H1 (cell line): ENCODE measurements at regions not wholly inside any gene's neighbourhood (a gene's known extent, or its start where the extent isn't known, plus 50 kb on each side); places are given as distances from the start of the nearest gene placed in this dataset.

Experiments
- CTCF ChIA-PET: fragments of 300-600 bp; sonication (Branson Sonifier 250); formaldehyde crosslinking; loops from one replicate; lab custom pipeline; 2021; ENCODE audit not compliant: partially characterized antibody; lab: Charles Lee
- POLR2A ChIA-PET: fragments of 300-600 bp; sonication (Branson Sonifier 250); formaldehyde crosslinking; loops from one replicate; lab custom pipeline; 2021; ENCODE audit warnings: inconsistent platforms; ENCODE audit not compliant: partially characterized antibody; lab: Charles Lee
- DNase-seq, 2 experiments: peaks; one replicate each; pipeline versions ENCODE4 v3.0.0 to v3.0.0-alpha.2; 2010 to 2022; ENCODE audit warnings: low spot score in 2 of 2, low read depth in 1 of 2, mixed read lengths in 1 of 2
- FAIRE-seq: peaks from 2 replicates; lab custom pipeline; 2011; peaks lifted over from hg19 to GRCh38; lab: Jason Lieb, UNC
- H2AFZ ChIP-seq: 2 replicates; pipeline ENCODE4 v1.8.1; 2012; ENCODE audit warnings: low read length, inconsistent platforms
- H2AK5ac ChIP-seq: 2 replicates; pipeline ENCODE4 v1.6.1; 2013; ENCODE audit warnings: low read depth, low read length
- H2BK120ac ChIP-seq: replicated peaks from 2 replicates; pipeline ENCODE3; 2013; ENCODE audit warnings: low read depth, low read length, inconsistent platforms
- H2BK12ac ChIP-seq: 2 replicates; pipeline ENCODE4 v1.6.1; 2013; ENCODE audit warnings: low read depth, low read length
- H2BK15ac ChIP-seq: 2 replicates; pipeline ENCODE4 v1.6.1; 2013; ENCODE audit warnings: low read length
- H2BK20ac ChIP-seq: 2 replicates; pipeline ENCODE4 v1.6.1; 2013; ENCODE audit warnings: low read length
- H2BK5ac ChIP-seq: 2 replicates; pipeline ENCODE4 v1.6.1; 2013; ENCODE audit warnings: low read depth, low read length
- H3K14ac ChIP-seq: 2 replicates; pipeline ENCODE4 v1.6.1; 2013; ENCODE audit warnings: inconsistent platforms; ENCODE audit not compliant: insufficient read length
- H3K18ac ChIP-seq: 2 replicates; pipeline ENCODE4 v1.6.1; 2013; ENCODE audit warnings: low read length; ENCODE audit errors: extremely low read depth
- H3K23ac ChIP-seq: 2 replicates; pipeline ENCODE4 v1.6.1; 2013; ENCODE audit warnings: inconsistent platforms; ENCODE audit not compliant: insufficient read length
- H3K23me2 ChIP-seq: 2 replicates; pipeline ENCODE4 v1.6.1; 2013; ENCODE audit warnings: low read depth, low read length
- H3K27ac ChIP-seq: 2 replicates; pipeline ENCODE4 v1.6.1; 2011; ENCODE audit warnings: low read depth, low read length, inconsistent platforms
- H3K27me3 ChIP-seq, 4 experiments: replicated peaks in 1 of 4; 1 replicate in 1 of 4; 2 replicates in 3 of 4; pipeline versions ENCODE4 v1.6.1 to v1.8.1; 2011 to 2013; ENCODE audit warnings: low read length in 3 of 4, mild to moderate bottlenecking in 3 of 4, inconsistent platforms in 2 of 4, mixed read lengths in 2 of 4, moderate library complexity in 1 of 4; ENCODE audit not compliant: control insufficient read depth in 3 of 4, insufficient read depth in 3 of 4; ENCODE audit errors: extremely low read depth in 1 of 4
- H3K36me3 ChIP-seq, 4 experiments: 2 replicates each; pipeline versions ENCODE4 v1.6.1 to v1.8.1; 2011 to 2013; ENCODE audit warnings: mild to moderate bottlenecking in 4 of 4, low read length in 3 of 4, moderate library complexity in 2 of 4, control low read depth in 1 of 4, inconsistent platforms in 1 of 4; ENCODE audit not compliant: insufficient read depth in 4 of 4, control insufficient read depth in 2 of 4
- H3K4ac ChIP-seq: replicated peaks from 2 replicates; pipeline ENCODE3; 2013; ENCODE audit warnings: low read length, low read depth, mixed read lengths, inconsistent platforms; ENCODE audit not compliant: insufficient read length
- H3K4me1 ChIP-seq, 4 experiments: replicated peaks in 1 of 4; 1 replicate in 1 of 4; 2 replicates in 3 of 4; pipeline versions ENCODE4 v1.6.1 to v1.8.1; 2011 to 2013; ENCODE audit warnings: low read length in 3 of 4, inconsistent platforms in 2 of 4, mixed read lengths in 1 of 4; ENCODE audit not compliant: insufficient read depth in 4 of 4, control insufficient read depth in 3 of 4
- H3K4me2 ChIP-seq, 2 experiments: 2 replicates each; pipeline versions ENCODE4 v1.6.1 to v1.8.1; 2011 to 2013; ENCODE audit warnings: low read depth in 2 of 2, low read length in 2 of 2, control low read depth in 1 of 2, inconsistent platforms in 1 of 2, mild to moderate bottlenecking in 1 of 2; ENCODE audit not compliant: insufficient read depth in 1 of 2
- H3K4me3 ChIP-seq, 4 experiments: fragments of 200-600, 300-600 bp in 1 of 4; sonication (generic), shearing (Covaris generic), sonication (Bioruptor Twin) in 1 of 4; 2 replicates each; pipeline versions ENCODE4 v1.5.1 to v1.8.1; 2011 to 2016; ENCODE audit warnings: low read length in 4 of 4, low read depth in 3 of 4, control low read depth in 2 of 4, inconsistent platforms in 2 of 4, mild to moderate bottlenecking in 2 of 4, mixed read lengths in 1 of 4, moderate library complexity in 1 of 4; ENCODE audit not compliant: insufficient read depth in 2 of 4; ENCODE audit errors: extremely low read depth in 1 of 4
- H3K56ac ChIP-seq: replicated peaks from 2 replicates; pipeline ENCODE3; 2013; ENCODE audit warnings: low read depth, mild to moderate bottlenecking, mixed read lengths, low read length, inconsistent platforms; ENCODE audit not compliant: insufficient read length
- H3K79me1 ChIP-seq: 2 replicates; pipeline ENCODE4 v1.6.1; 2013; ENCODE audit warnings: low read depth, low read length, control low read depth
- H3K79me2 ChIP-seq, 2 experiments: 2 replicates each; pipeline versions ENCODE4 v1.6.1 to v1.8.1; 2012 to 2013; ENCODE audit warnings: low read length in 2 of 2, mild to moderate bottlenecking in 2 of 2, inconsistent platforms in 1 of 2; ENCODE audit not compliant: insufficient read depth in 2 of 2, control insufficient read depth in 1 of 2
- H3K9ac ChIP-seq, 4 experiments: replicated peaks in 1 of 4; 1 replicate in 1 of 4; 2 replicates in 3 of 4; pipeline versions ENCODE4 v1.6.1 to v1.8.1; 2011 to 2013; ENCODE audit warnings: low read depth in 3 of 4, low read length in 3 of 4, control low read depth in 2 of 4, mild to moderate bottlenecking in 2 of 4, moderate library complexity in 2 of 4, inconsistent platforms in 1 of 4; ENCODE audit errors: extremely low read depth in 1 of 4
- H3K9me3 ChIP-seq, 2 experiments: 2 replicates each; pipeline versions ENCODE4 v1.6.1 to v1.8.1; 2012 to 2013; ENCODE audit warnings: mild to moderate bottlenecking in 2 of 2, moderate library complexity in 2 of 2, control low read depth in 1 of 2, inconsistent platforms in 1 of 2, low read depth in 1 of 2, low read length in 1 of 2, mixed read lengths in 1 of 2; ENCODE audit not compliant: insufficient read depth in 2 of 2
- H4K20me1 ChIP-seq, 2 experiments: replicated peaks in 1 of 2; 2 replicates each; pipeline versions ENCODE3 to v1.8.1; 2011 to 2013; ENCODE audit warnings: inconsistent platforms in 2 of 2, low read length in 2 of 2, mild to moderate bottlenecking in 1 of 2; ENCODE audit not compliant: insufficient read depth in 2 of 2, control insufficient read depth in 1 of 2
- H4K5ac ChIP-seq: 2 replicates; pipeline ENCODE4 v1.6.1; 2013; ENCODE audit warnings: low read length, low read depth, mixed read lengths, inconsistent platforms; ENCODE audit not compliant: insufficient read length
- H4K8ac ChIP-seq: 2 replicates; pipeline ENCODE4 v1.8.0; 2013; ENCODE audit warnings: mild to moderate bottlenecking, moderate library complexity, low read length, inconsistent platforms; ENCODE audit not compliant: insufficient read depth; ENCODE audit errors: extremely low read depth
- H4K91ac ChIP-seq: replicated peaks from 2 replicates; pipeline ENCODE3; 2013; ENCODE audit warnings: low read length, mixed read lengths, inconsistent platforms; ENCODE audit not compliant: insufficient read length
- CEBPB ChIP-seq: IDR thresholded peaks from 2 replicates; pipeline ENCODE4 v1.6.1; 2012; ENCODE audit warnings: low read depth, low read length
- FOSL1 ChIP-seq: IDR thresholded peaks from 2 replicates; pipeline ENCODE4 v1.6.1; 2011; ENCODE audit warnings: mild to moderate bottlenecking, low read depth, low read length, moderate library complexity; ENCODE audit not compliant: insufficient read depth
- JUN ChIP-seq: IDR thresholded peaks from 2 replicates; pipeline ENCODE4 v1.6.1; 2011; ENCODE audit warnings: low read depth, mild to moderate bottlenecking, improper control_type of control experiment, low read length
- MAFK ChIP-seq: IDR thresholded peaks from 2 replicates; pipeline ENCODE4 v1.6.1; 2012; ENCODE audit warnings: low read depth, mild to moderate bottlenecking, improper control_type of control experiment, low read length
- RAD21 ChIP-seq, 2 experiments: IDR thresholded peaks in 1 of 2; conservative IDR thresholded peaks in 1 of 2; 2 replicates each; pipeline ENCODE4 v1.6.1; 2011; ENCODE audit warnings: low read depth in 2 of 2, low read length in 2 of 2, improper control_type of control experiment in 1 of 2, inconsistent platforms in 1 of 2, mild to moderate bottlenecking in 1 of 2, moderate library complexity in 1 of 2
- RFX5 ChIP-seq: IDR thresholded peaks from 2 replicates; pipeline ENCODE4 v1.6.1; 2011; ENCODE audit warnings: low read depth, low read length, improper control_type of control experiment, borderline replicate concordance
- ZNF274 ChIP-seq: IDR thresholded peaks from 2 replicates; pipeline ENCODE4 v1.7.0; 2012; ENCODE audit warnings: low read length, borderline replicate concordance; ENCODE audit errors: extremely low read depth
- WGBS, 2 experiments: shearing (Covaris generic) in 1 of 2; methylation state at CpG; one replicate each; pipeline versions ENCODE4 v1.1.6 to v1.1.7; 2013 to 2015; ENCODE audit warnings: low lambda C conversion rate in 2 of 2, mixed read lengths in 2 of 2, inconsistent platforms in 1 of 2, low coverage in 1 of 2, missing lambda C conversion rate in 1 of 2; ENCODE audit not compliant: insufficient replicate concordance in 2 of 2, insufficient coverage in 1 of 2, insufficient read length in 1 of 2; ENCODE audit errors: extremely low coverage in 1 of 2, missing lambda C conversion rate in 1 of 2; 5-methylcytosine and 5-hydroxymethylcytosine counted together

DNA sequence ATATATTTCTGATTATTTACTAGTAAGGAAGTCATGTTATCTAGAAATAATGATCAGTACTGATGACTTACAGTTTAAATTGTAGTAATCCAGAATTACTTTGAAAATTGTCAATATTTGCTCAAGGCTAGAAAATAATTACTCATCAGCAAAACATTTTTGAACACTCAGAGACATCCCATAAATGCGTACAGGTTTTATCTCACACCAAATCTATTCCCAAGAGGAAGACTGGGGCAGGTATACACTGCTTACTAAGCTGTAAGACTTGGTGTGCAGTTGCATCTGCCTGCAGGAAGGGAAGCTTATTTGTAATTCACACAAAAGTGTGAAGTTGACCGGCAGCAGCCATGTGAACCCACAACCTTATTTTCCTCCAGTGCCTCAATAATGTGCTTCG, 146.4 kb downstream of the CCER1 start:
- Histone ChIP-seq H4K20me1 (no peaks in the 10 kb centered on the region), H3K18ac (no peak overlapping the region), H2BK15ac (no peak overlapping the region), H3K79me1 (no peaks in the 10 kb centered on the region), H2AFZ (no peak overlapping the region), H2BK120ac (no peak overlapping the region), H3K36me3 (no peaks in the 10 kb centered on the region), H2AK5ac (no peak overlapping the region), H3K56ac (no peak overlapping the region), H4K91ac (no peak overlapping the region), H3K23ac (no peak overlapping the region), H3K79me2 (no peaks in the 10 kb centered on the region), H3K4ac (no peak overlapping the region), H3K23me2 (no peaks in the 10 kb centered on the region), H4K8ac (no peak overlapping the region), H3K27ac (no peak overlapping the region), H2BK12ac (no peak overlapping the region)
- CTCF ChIA-PET, result no interaction called here
- 92% methylated on average over 3 of the region's 3 CpGs; no CpG with 5 or more reads in 1 of the 2 experiments for WGBS, 2 experiments
- POLR2A ChIA-PET, result no interaction called here
- FAIRE-seq, result no peak
- no peak for TF ChIP-seq ZNF274
- no peak for TF ChIP-seq FOSL1
- no peak for TF ChIP-seq MAFK
- TF ChIP-seq RAD21 (IDR thresholded peaks at IDR 0.05 in 1 of 2, conservative IDR thresholded peaks at IDR 0.05 in 1 of 2; ENCODE audit: low read depth in 2 of 2, low read length in 2 of 2), result no peak
- TF ChIP-seq JUN, result no peak
- TF ChIP-seq CEBPB, result no peak
- TF ChIP-seq RFX5, result no peak
- TF ChIP-seq, all 59 proteins: peak for 0
- Histone ChIP-seq H3K4me3 (no peak overlapping the region), H3K14ac (no peak overlapping the region), H3K27me3 (no peaks in the 10 kb centered on the region), H2BK5ac (no peak overlapping the region), H3K4me2 (no peak overlapping the region), H3K9ac (no peak overlapping the region), H2BK20ac (no peak overlapping the region), H3K9me3 (no peaks in the 10 kb centered on the region), H3K4me1 (no peaks in the 10 kb centered on the region), H4K5ac (no peak overlapping the region)
- DNase-seq, result no peak
